ENCODE measurements at regions not wholly inside any gene's neighbourhood (a gene's known extent, or its start where the extent isn't known, plus 50 kb on each side); places are given as distances from the start of the nearest gene placed in this dataset.

DNA sequence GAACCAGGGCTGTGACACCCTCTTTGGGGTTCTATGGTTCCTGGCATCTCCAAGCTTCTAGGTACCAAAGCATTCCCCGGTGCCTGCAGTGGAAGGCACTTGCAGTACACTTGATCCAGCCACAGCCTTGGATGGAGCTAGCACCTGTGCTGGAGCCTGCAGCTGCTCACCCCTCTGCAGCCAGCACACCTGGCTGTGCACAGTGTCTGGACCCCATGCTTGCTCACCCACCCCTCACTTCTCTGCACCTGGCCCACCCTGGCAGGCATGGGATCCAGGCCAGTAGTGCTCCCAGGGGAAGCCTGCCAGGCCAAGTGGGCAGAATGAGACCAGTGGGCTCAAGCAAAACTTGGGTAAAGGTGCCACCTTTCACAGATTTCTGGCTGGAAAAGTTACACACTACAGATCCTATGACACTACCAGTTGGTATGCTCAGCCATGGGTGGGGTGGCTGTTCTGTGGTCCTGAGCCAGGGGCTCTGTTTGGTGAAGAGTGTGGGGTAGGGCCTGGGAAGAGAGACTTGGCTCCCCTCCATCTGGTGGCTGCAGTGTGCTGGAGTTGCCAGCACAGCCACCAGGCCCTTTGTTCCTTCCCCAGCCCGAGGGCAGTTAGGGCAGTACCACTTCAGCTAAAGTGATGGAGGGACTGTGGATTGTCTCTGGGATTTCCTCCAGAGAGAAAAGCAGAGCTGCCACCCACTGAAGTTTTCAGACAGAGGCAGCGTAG, 157.8 kb upstream of the LRRC7 start:
- no peak overlapping the region for H3K4me3 ChIP-seq (ENCODE audit: low read depth, low read length)
- no peak for DNase-seq (ENCODE audit: low read depth, low spot score)
- TF ChIP-seq, protein P1, sequence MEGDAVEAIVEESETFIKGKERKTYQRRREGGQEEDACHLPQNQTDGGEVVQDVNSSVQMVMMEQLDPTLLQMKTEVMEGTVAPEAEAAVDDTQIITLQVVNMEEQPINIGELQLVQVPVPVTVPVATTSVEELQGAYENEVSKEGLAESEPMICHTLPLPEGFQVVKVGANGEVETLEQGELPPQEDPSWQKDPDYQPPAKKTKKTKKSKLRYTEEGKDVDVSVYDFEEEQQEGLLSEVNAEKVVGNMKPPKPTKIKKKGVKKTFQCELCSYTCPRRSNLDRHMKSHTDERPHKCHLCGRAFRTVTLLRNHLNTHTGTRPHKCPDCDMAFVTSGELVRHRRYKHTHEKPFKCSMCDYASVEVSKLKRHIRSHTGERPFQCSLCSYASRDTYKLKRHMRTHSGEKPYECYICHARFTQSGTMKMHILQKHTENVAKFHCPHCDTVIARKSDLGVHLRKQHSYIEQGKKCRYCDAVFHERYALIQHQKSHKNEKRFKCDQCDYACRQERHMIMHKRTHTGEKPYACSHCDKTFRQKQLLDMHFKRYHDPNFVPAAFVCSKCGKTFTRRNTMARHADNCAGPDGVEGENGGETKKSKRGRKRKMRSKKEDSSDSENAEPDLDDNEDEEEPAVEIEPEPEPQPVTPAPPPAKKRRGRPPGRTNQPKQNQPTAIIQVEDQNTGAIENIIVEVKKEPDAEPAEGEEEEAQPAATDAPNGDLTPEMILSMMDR (IDR thresholded peaks at IDR 0.05; ENCODE audit: insufficient read depth, low read length, missing control alignments): no peak
- ChIA-PET CTCF (no interaction called here), POLR2A (no interaction called here)

DNA sequence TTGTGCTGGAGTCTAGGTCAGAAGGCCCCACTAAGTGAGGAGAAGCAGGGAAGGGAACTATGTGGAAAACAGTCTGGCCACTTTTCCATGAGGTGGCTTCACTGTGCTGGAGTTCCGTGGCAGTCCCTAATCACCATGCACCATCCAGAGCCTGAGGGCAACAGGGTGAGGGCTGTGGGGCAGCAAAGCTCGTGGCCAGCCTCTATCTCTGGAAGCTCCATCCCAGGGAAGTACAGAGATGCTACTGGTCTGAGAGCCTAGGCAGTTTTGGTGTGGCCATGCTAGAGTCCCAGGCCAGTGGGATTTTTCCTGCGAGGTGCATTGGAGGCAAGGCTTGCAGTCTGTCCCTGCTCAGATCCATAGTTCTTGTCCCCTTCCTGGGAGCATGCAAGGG, 157.3 kb upstream of the LRRC7 start:
- CTCF ChIA-PET: no interaction called here
- TF ChIP-seq, protein P1 (IDR thresholded peaks at IDR 0.05; ENCODE audit: insufficient read depth, low read length, missing control alignments): no peak
- H3K4me3 ChIP-seq (ENCODE audit: low read depth, low read length): no peak overlapping the region
- DNase-seq (ENCODE audit: low read depth, low spot score): no peak
- POLR2A ChIA-PET: no interaction called here

DNA sequence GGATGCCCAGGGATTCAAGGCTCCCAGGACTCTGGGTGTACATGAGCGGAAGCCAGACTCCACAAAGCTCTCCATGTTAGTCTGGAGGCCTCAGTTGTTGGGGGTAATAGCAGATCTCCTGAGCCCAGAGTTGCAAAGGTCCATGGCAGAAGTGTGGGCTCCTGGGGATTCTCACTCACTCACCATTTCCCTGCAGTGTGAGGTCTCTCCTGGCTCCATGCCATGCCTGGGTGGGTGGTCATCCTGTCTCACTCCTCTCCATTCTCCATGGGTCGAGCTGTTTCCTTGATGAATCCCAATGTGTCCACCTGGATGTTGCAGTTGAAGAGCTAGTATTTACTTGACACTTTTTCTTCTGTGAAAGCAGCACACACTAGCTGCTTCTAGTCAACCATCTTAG, 156.8 kb upstream of the LRRC7 start:
- POLR2A ChIA-PET: no interaction called here
- TF ChIP-seq, protein P1 (IDR thresholded peaks at IDR 0.05; ENCODE audit: insufficient read depth, low read length, missing control alignments): no peak
- H3K4me3 ChIP-seq (ENCODE audit: low read depth, low read length): no peak overlapping the region
- CTCF ChIA-PET: no interaction called here
- DNase-seq (ENCODE audit: low read depth, low spot score): no peak

DNA sequence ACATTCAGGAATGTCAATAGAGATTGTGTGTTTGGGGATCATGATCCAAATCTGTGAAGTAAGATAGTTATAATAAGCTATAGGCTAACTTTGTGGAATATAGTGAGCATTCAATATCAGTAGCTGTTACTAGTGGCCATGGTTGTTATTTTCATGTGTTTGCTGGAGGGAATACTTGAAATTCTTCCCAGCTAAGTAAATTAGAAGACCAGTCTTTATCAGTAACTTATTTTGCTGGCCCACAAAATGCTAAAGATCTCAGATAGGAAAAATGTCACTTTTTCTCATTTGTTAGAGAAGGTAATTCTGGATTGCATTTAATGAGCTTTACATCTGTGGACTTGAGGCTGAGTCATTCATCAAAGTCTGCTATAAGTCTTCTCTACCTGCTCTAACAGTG, 156.1 kb upstream of the LRRC7 start:
- CTCF ChIA-PET: no interaction called here
- DNase-seq (ENCODE audit: low read depth, low spot score): no peak
- no peak overlapping the region for H3K4me3 ChIP-seq (ENCODE audit: low read depth, low read length)
- POLR2A ChIA-PET: no interaction called here
- TF ChIP-seq, protein P1 (IDR thresholded peaks at IDR 0.05; ENCODE audit: insufficient read depth, low read length, missing control alignments): no peak

DNA sequence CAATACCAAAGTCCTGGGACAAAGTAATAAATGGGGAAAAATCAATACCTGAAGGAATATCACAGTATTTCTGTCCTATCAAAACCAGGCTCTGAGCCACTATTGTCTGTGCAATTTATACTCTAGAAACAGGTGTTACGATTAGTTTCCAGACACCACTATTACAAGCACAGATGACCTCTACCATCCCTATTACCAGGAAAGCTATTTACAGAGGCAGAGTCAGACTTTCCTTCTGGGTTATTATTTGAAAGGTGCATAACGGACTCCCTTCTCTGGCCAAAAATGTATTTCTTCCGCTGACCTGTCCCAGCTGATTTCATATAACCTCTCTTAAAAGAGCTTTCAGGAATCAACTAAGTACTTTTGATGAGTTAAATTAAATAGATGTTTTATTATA, 154.6 kb upstream of the LRRC7 start:
- TF ChIP-seq, protein P1 (IDR thresholded peaks at IDR 0.05; ENCODE audit: insufficient read depth, low read length, missing control alignments): no peak
- no peak overlapping the region for H3K4me3 ChIP-seq (ENCODE audit: low read depth, low read length)
- no peak for DNase-seq (ENCODE audit: low read depth, low spot score)
- ChIA-PET POLR2A (no interaction called here), CTCF (no interaction called here)

DNA sequence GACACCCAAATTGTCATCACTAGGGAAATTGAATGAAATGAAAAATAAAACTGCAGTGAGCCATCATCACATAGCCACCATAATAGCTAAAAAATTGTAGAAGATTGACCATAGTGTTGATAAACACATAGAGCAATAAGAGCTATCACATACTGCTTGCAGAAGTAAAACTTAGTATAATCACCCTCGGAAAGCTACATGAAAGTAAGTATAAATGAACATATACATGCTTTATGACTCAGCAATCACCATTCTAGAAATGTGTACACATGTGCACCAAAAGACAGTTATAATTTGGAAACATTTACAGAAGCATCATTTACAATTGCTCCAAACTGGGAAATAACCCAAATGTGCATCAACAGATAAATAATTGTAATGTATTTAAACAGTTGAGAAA, 153.1 kb upstream of the LRRC7 start:
- no peak for DNase-seq (ENCODE audit: low read depth, low spot score)
- H3K4me3 ChIP-seq (ENCODE audit: low read depth, low read length): no peak overlapping the region
- ChIA-PET CTCF (no interaction called here), POLR2A (no interaction called here)
- TF ChIP-seq, protein P1 (IDR thresholded peaks at IDR 0.05; ENCODE audit: insufficient read depth, low read length, missing control alignments): no peak
